Sigmoid colon (tissue), 4 donors: ENCODE measurements at regions not wholly inside any gene's neighbourhood (a gene's known extent, or its start where the extent isn't known, plus 50 kb on each side); places are given as distances from the start of the nearest gene placed in this dataset.

Experiments
- CTCF ChIP-seq, 4 experiments: fragments of 450-650 bp in 3 of 4; fragments of 200-600 bp in 1 of 4; IDR thresholded peaks; one replicate each; pipeline ENCODE4 v1.5.1; 2016 to 2019; ENCODE audit warnings: antibody characterized with exemption in 4 of 4, mild to moderate bottlenecking in 3 of 4, moderate library complexity in 2 of 4
- EP300 ChIP-seq, 4 donors: sonication (generic); formaldehyde crosslinking; IDR thresholded peaks; one replicate each; pipeline ENCODE4 v1.6.1; 2017; ENCODE audit warnings: antibody characterized with exemption in 4 of 4
- POLR2A ChIP-seq, 2 donors: fragments of 450-650 bp; IDR thresholded peaks; one replicate each; pipeline ENCODE4 v1.6.1; 2016; ENCODE audit warnings: antibody characterized with exemption in 2 of 2, mild to moderate bottlenecking in 2 of 2, moderate library complexity in 2 of 2
- POLR2AphosphoS5 ChIP-seq, 4 donors: sonication (generic); formaldehyde crosslinking; IDR thresholded peaks; one replicate each; pipeline ENCODE4 v1.6.1; 2017; ENCODE audit warnings: antibody characterized with exemption in 4 of 4

GRCh38 chr5:98604301-98604700 is 169.2 kb upstream of the RGMB start:
- TF ChIP-seq POLR2AphosphoS5 (IDR thresholded peaks at IDR 0.05) (no peak), CTCF (IDR thresholded peaks at IDR 0.05) (no peak), POLR2A (IDR thresholded peaks at IDR 0.05) (no peak), EP300 (IDR thresholded peaks at IDR 0.05) (no peak)
